Calu3 (cell line): ENCODE measurements at regions not wholly inside any gene's neighbourhood (a gene's known extent, or its start where the extent isn't known, plus 50 kb on each side); places are given as distances from the start of the nearest gene placed in this dataset.
"Not testable (repeated sequence)": the region's sequence is repeated elsewhere in the genome, so short reads cannot be mapped to it uniquely, and the experiment has no call there.

Source experiments
- BruUV-seq: library from RNA; stranded (reverse); fragments of 400-500 nt; replicated peaks from 2 replicates; lab custom pipeline; 2021; lab: Mats Ljungman, UMichigan
- CTCF ChIA-PET: fragments of 300-600 bp; sonication (Branson Sonifier 250); formaldehyde crosslinking; loops from one replicate; lab custom pipeline; 2022; ENCODE audit warnings: antibody characterized with exemption; lab: Charles Lee
- DNase-seq: peaks from one replicate; pipeline ENCODE4 v3.0.0; 2022
- H3K27ac Mint-ChIP-seq: one replicate; pipeline ENCODE4 v1.8.0; 2022; ENCODE audit warnings: mixed read lengths; ENCODE audit not compliant: unreplicated experiment
- H3K27me3 Mint-ChIP-seq: one replicate; pipeline ENCODE4 v1.8.0; 2022; ENCODE audit warnings: mixed read lengths; ENCODE audit not compliant: unreplicated experiment
- H3K36me3 Mint-ChIP-seq: one replicate; pipeline ENCODE4 v1.8.0; 2022; ENCODE audit warnings: mild to moderate bottlenecking, moderate library complexity, mixed read lengths; ENCODE audit not compliant: insufficient read depth, unreplicated experiment
- H3K4me1 Mint-ChIP-seq: one replicate; pipeline ENCODE4 v1.8.0; 2022; ENCODE audit warnings: mild to moderate bottlenecking, low read depth, mixed read lengths; ENCODE audit not compliant: unreplicated experiment
- H3K4me3 Mint-ChIP-seq: one replicate; pipeline ENCODE4 v1.8.0; 2022; ENCODE audit warnings: mild to moderate bottlenecking, low read depth, moderate library complexity, mixed read lengths; ENCODE audit not compliant: unreplicated experiment
- H3K9me3 Mint-ChIP-seq: one replicate; pipeline ENCODE4 v1.8.0; 2022; ENCODE audit warnings: low read depth, mixed read lengths; ENCODE audit not compliant: unreplicated experiment
- intact Hi-C: fragments of 100-400 bp; cut with micrococcal nuclease; formaldehyde crosslinking; loops from one replicate; pipeline ENCODE4 v1.10.0; 2022; ENCODE audit not compliant: unreplicated experiment
- TF ChIP-seq, protein P1 (sequence below): fragments of 200-600 bp; IDR thresholded peaks from one replicate; pipeline ENCODE4 v1.8.0; 2022; ENCODE audit warnings: antibody characterized with exemption; ENCODE audit not compliant: unreplicated experiment

DNA sequence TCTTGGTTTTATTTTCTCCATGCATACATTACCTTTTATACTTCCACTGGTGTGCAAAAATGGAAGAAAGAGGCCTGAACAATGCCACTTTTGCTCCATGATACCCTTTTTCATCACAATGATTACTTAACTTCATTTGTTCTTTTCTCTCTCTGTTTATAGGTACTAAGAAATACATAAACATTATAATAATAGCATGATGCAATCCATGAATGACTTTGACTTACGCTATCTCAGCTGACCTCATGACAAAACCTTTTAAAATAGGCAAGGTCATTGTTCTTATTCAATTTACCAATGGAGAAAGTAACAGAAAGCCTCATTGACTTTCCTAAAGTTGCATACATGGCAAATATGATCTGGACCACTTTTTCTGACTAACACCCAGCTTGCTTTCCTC is 105.1 kb upstream of the ZEB1 start:
- Mint-ChIP-seq H3K4me1 (no peaks in the 10 kb centered on the region), H3K4me3 (no peak overlapping the region), H3K9me3 (no peaks in the 10 kb centered on the region), H3K36me3 (no peaks in the 10 kb centered on the region), H3K27me3 (no peaks in the 10 kb centered on the region), H3K27ac (no peak overlapping the region)
- TF ChIP-seq, protein P1, sequence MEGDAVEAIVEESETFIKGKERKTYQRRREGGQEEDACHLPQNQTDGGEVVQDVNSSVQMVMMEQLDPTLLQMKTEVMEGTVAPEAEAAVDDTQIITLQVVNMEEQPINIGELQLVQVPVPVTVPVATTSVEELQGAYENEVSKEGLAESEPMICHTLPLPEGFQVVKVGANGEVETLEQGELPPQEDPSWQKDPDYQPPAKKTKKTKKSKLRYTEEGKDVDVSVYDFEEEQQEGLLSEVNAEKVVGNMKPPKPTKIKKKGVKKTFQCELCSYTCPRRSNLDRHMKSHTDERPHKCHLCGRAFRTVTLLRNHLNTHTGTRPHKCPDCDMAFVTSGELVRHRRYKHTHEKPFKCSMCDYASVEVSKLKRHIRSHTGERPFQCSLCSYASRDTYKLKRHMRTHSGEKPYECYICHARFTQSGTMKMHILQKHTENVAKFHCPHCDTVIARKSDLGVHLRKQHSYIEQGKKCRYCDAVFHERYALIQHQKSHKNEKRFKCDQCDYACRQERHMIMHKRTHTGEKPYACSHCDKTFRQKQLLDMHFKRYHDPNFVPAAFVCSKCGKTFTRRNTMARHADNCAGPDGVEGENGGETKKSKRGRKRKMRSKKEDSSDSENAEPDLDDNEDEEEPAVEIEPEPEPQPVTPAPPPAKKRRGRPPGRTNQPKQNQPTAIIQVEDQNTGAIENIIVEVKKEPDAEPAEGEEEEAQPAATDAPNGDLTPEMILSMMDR: no peak
- no peak for DNase-seq
- no TSS peak for BruUV-seq
- intact Hi-C loops: no loop called here
- CTCF ChIA-PET: no interaction called here

DNA sequence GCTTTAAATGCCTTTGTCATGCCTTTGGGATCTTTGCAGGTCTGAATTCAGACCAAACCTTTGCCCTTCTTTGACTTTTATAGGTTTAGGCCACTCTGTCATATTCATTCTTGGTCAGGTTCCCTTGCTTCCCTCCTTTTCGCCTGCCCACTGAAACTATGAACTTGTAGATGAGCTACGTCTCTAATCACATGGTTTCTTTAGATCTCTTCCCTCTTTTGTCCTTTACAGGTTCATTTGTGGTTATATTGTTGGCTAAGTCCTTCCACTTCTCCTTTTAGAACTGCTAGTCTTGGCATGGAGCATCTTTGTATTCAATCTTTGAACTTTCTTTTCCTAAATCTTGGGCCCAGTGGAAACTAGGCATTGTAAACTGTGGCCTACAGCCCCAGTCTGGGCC is 104.0 kb upstream of the ZEB1 start:
- H3K4me3 Mint-ChIP-seq: no peak overlapping the region
- CTCF ChIA-PET: interaction anchor here (0.5 kb wide), 1 partner anchor 371 kb away, joined by 3 read pairs; no protein-coding TSS in a partner anchor
- TF ChIP-seq, protein P1: no peak
- intact Hi-C loops: no loop called here
- H3K27me3 Mint-ChIP-seq: no peaks in the 10 kb centered on the region
- no peak overlapping the region for H3K27ac Mint-ChIP-seq
- no peaks in the 10 kb centered on the region for H3K4me1 Mint-ChIP-seq
- no peaks in the 10 kb centered on the region for H3K9me3 Mint-ChIP-seq
- DNase-seq: no peak
- no TSS peak for BruUV-seq
- H3K36me3 Mint-ChIP-seq: no peaks in the 10 kb centered on the region

DNA sequence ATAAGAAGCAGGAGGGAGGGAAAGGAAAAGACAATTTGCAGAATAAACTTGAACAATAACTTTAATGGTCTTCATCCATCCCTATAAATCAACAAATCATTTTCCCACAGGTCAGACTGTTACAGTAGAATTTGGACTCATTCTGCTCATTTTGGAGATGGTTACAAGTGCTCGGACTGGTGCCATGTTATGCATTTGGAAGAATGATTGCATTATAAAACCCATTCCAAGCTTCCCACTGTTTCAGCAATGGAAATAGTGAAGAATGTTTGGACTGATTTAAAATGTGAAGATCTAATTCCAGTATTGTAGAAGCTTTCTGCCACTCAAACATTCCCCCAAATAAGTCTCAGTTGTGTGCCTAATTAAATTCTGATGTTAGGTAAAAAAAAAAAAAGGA is 99.7 kb upstream of the ZEB1 start:
- Mint-ChIP-seq H3K4me3 (no peak overlapping the region), H3K4me1 (peaks cover 13% of the 10 kb centered on the region), H3K27ac (no peak overlapping the region), H3K36me3 (no peaks in the 10 kb centered on the region), H3K9me3 (no peaks in the 10 kb centered on the region), H3K27me3 (no peaks in the 10 kb centered on the region)
- intact Hi-C loops: no loop called here
- TF ChIP-seq, protein P1: no peak
- BruUV-seq: no TSS peak
- DNase-seq: no peak
- CTCF ChIA-PET: no interaction called here

- CTCF ChIA-PET: interaction anchor here (0.8 kb wide), 1 partner anchor 11 kb away, joined by 3 read pairs; no protein-coding TSS in a partner anchor
- H3K27ac Mint-ChIP-seq, BruUV-seq, H3K4me1 Mint-ChIP-seq, DNase-seq, H3K9me3 Mint-ChIP-seq, intact Hi-C loops, H3K36me3 Mint-ChIP-seq, H3K27me3 Mint-ChIP-seq, H3K4me3 Mint-ChIP-seq: not testable (repeated sequence)
Measured at GRCh38 chr10:31228780-31229179, 90.2 kb upstream of the ZEB1 start.

DNA sequence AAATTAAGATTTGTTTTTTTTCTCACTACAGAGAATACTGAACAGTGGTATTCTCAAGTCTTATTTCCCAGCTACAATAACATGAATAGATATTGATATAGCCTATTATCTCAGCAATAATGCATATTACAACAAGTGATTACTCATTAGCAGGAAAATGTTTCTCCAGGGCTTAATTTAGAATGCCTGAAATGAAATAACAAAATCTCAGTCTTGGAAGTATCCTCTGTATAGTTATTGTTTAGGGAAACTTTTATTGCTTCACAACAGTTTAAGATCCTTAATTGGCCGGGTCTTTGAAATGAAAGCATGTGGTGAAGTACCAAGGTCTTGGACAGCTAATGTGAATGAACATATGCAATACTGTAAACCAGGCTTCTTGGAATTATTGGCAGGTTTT is 79.1 kb upstream of the ZEB1 start:
- H3K36me3 Mint-ChIP-seq: no peaks in the 10 kb centered on the region
- no peaks in the 10 kb centered on the region for H3K27me3 Mint-ChIP-seq
- no peak overlapping the region for H3K27ac Mint-ChIP-seq
- intact Hi-C loops: loop anchor here (10.0 kb wide), 1 partner anchor 55 kb away; no protein-coding TSS in a partner anchor
- TF ChIP-seq, protein P1: no peak
- peaks cover 17% of the 10 kb centered on the region for H3K4me1 Mint-ChIP-seq
- no peak overlapping the region for H3K4me3 Mint-ChIP-seq
- CTCF ChIA-PET: interaction anchor here (0.6 to 0.7 kb wide), 2 partner anchors 11 to 209 kb away, joined by 3 to 4 read pairs; no protein-coding TSS in a partner anchor
- no peaks in the 10 kb centered on the region for H3K9me3 Mint-ChIP-seq
- BruUV-seq: no TSS peak
- DNase-seq: no peak
